ENCODE measurements at regions not wholly inside any gene's neighbourhood (a gene's known extent, or its start where the extent isn't known, plus 50 kb on each side); places are given as distances from the start of the nearest gene placed in this dataset.
A peak's percentile ranks its signal among the peaks of the same experiment; 100 is the strongest.

- TF ChIP-seq CTCF (IDR thresholded peaks at IDR 0.05 in 8 of 11, conservative IDR thresholded peaks at IDR 0.05 in 3 of 11) (peak in 1 of 11 experiments; percentile 12), POLR2AphosphoS5 (IDR thresholded peaks at IDR 0.05) (peak in 1 of 3 donors; percentile 34), POLR2A (IDR thresholded peaks at IDR 0.05) (no peak)
Measured at GRCh38 chr1:9181990-9182783, 52.4 kb upstream of the H6PD start.

Data from spleen (tissue), 7 donors.